OCI-LY7 (cell line): ENCODE measurements at regions not wholly inside any gene's neighbourhood (a gene's known extent, or its start where the extent isn't known, plus 50 kb on each side); places are given as distances from the start of the nearest gene placed in this dataset.

Source experiments
- BruUV-seq: library from RNA; stranded (reverse); fragments of 400-500 nt; replicated peaks from 2 replicates; lab custom pipeline; 2021; lab: Mats Ljungman, UMichigan
- CTCF ChIA-PET: fragments of 300-600 bp; sonication (Branson Sonifier 250); formaldehyde crosslinking; loops from one replicate; lab custom pipeline; 2022; ENCODE audit warnings: antibody characterized with exemption; ENCODE audit not compliant: unreplicated experiment; lab: Charles Lee
- POLR2A ChIA-PET: fragments of 300-600 bp; sonication (Branson Sonifier 250); formaldehyde crosslinking; loops from one replicate; lab custom pipeline; 2022; ENCODE audit warnings: antibody characterized with exemption; lab: Charles Lee
- DNase-seq: peaks from one replicate; pipeline ENCODE4 v3.0.0-alpha.2; 2015; ENCODE audit warnings: low spot score
- H2AFZ ChIP-seq: fragments of 200-600 bp; sonication (generic), shearing (Covaris generic); 2 replicates; pipeline ENCODE4 v1.6.1; 2014; ENCODE audit warnings: mild to moderate bottlenecking, antibody characterized with exemption, low read length, moderate library complexity
- H3K27ac ChIP-seq: fragments of 200-600 bp; sonication (generic); 2 replicates; pipeline ENCODE4 v1.5.1; 2014; ENCODE audit warnings: mixed run types, low read depth, mild to moderate bottlenecking, moderate library complexity, low read length, inconsistent platforms; ENCODE audit not compliant: poor library complexity, severe bottlenecking
- H3K36me3 ChIP-seq: fragments of 200-600 bp; sonication (generic); 2 replicates; pipeline ENCODE4 v1.6.1; 2014; ENCODE audit warnings: mild to moderate bottlenecking, antibody characterized with exemption, low read length, moderate library complexity, mixed read lengths; ENCODE audit not compliant: insufficient read depth
- H3K4me1 ChIP-seq: fragments of 200-600 bp; sonication (generic); 2 replicates; pipeline ENCODE4 v1.5.1; 2014; ENCODE audit warnings: mild to moderate bottlenecking, low read length; ENCODE audit not compliant: insufficient read depth, poor library complexity, severe bottlenecking
- H3K4me2 ChIP-seq: fragments of 200-600 bp; sonication (generic); 2 replicates; pipeline ENCODE4 v1.6.1; 2014; ENCODE audit warnings: mild to moderate bottlenecking, low read length
- H3K4me3 ChIP-seq: fragments of 200-600 bp; sonication (generic); 2 replicates; pipeline ENCODE4 v1.5.1; 2014; ENCODE audit warnings: mild to moderate bottlenecking, low read depth, low read length; ENCODE audit not compliant: poor library complexity, severe bottlenecking
- H3K79me2 ChIP-seq: fragments of 200-600 bp; sonication (generic); 2 replicates; pipeline ENCODE4 v1.6.1; 2016; ENCODE audit warnings: low read depth, mild to moderate bottlenecking, low read length, moderate library complexity, mixed read lengths; ENCODE audit not compliant: insufficient read depth
- H3K9me2 ChIP-seq: fragments of 200-600 bp; sonication (generic); 2 replicates; pipeline ENCODE4 v1.6.1; 2016; ENCODE audit warnings: mild to moderate bottlenecking, low read length, mixed read lengths; ENCODE audit not compliant: insufficient read depth
- H3K9me3 ChIP-seq: fragments of 200-600 bp; sonication (generic); 2 replicates; pipeline ENCODE4 v1.6.1; 2014; ENCODE audit warnings: mild to moderate bottlenecking, mixed run types, low read length, mixed read lengths
- H4K20me1 ChIP-seq: fragments of 200-600 bp; sonication (generic); 2 replicates; pipeline ENCODE4 v1.6.1; 2014; ENCODE audit warnings: mild to moderate bottlenecking, antibody characterized with exemption, low read length, moderate library complexity, mixed read lengths; ENCODE audit not compliant: insufficient read depth
- CTCF ChIP-seq: fragments of 200-600 bp; sonication (generic); conservative IDR thresholded peaks from 2 replicates; pipeline ENCODE4 v1.5.1; 2014; ENCODE audit warnings: mild to moderate bottlenecking, antibody characterized with exemption, low read length, moderate library complexity, mixed read lengths
- EZH2phosphoT487 ChIP-seq: fragments of 200-600 bp; sonication (generic); IDR thresholded peaks from 2 replicates; pipeline ENCODE4 v1.6.1; 2018; ENCODE audit warnings: low read depth, borderline replicate concordance, mild to moderate bottlenecking, mixed run types, antibody characterized with exemption, low read length, moderate library complexity, mixed read lengths
- intact Hi-C: fragments of 100-400 bp; cut with micrococcal nuclease; formaldehyde crosslinking; loops from one replicate; pipeline ENCODE4 v1.10.0; 2022; ENCODE audit not compliant: unreplicated experiment

- H3K4me3 ChIP-seq, result no peak overlapping the region
- no peaks in the 10 kb centered on the region for H4K20me1 ChIP-seq
- no peaks in the 10 kb centered on the region for H3K4me1 ChIP-seq
- POLR2A ChIA-PET, result no interaction called here
- H3K9me2 ChIP-seq, result no peaks in the 10 kb centered on the region
- TF ChIP-seq EZH2phosphoT487 (no peak), CTCF (no peak)
- CTCF ChIA-PET, result no interaction called here
- intact Hi-C loops, result no loop called here
- H3K36me3 ChIP-seq, result no peaks in the 10 kb centered on the region
- H3K9me3 ChIP-seq, result no peaks in the 10 kb centered on the region
- H3K27ac ChIP-seq, result no peak overlapping the region
- no peaks in the 10 kb centered on the region for H3K79me2 ChIP-seq
- DNase-seq, result no peak
- no TSS peak for BruUV-seq
- no peak overlapping the region for H3K4me2 ChIP-seq
- H2AFZ ChIP-seq, result no peak overlapping the region
Measured at GRCh38 chr3:69462826-69463100, 76.9 kb upstream of the FRMD4B start.

- no peak for TF ChIP-seq EZH2phosphoT487
- no peak for TF ChIP-seq CTCF
- Histone ChIP-seq H3K4me2 (no peak overlapping the region), H3K4me1 (no peaks in the 10 kb centered on the region), H3K79me2 (no peaks in the 10 kb centered on the region), H4K20me1 (no peaks in the 10 kb centered on the region), H3K4me3 (no peak overlapping the region), H2AFZ (no peak overlapping the region), H3K27ac (no peak overlapping the region), H3K9me2 (no peaks in the 10 kb centered on the region), H3K9me3 (no peaks in the 10 kb centered on the region), H3K36me3 (no peaks in the 10 kb centered on the region)
- intact Hi-C loops, result no loop called here
- CTCF ChIA-PET, result no interaction called here
- no peak for DNase-seq
- no TSS peak for BruUV-seq
- POLR2A ChIA-PET, result no interaction called here
Measured at GRCh38 chr3:69462022-69462825, 76.3 kb upstream of the FRMD4B start.

DNA sequence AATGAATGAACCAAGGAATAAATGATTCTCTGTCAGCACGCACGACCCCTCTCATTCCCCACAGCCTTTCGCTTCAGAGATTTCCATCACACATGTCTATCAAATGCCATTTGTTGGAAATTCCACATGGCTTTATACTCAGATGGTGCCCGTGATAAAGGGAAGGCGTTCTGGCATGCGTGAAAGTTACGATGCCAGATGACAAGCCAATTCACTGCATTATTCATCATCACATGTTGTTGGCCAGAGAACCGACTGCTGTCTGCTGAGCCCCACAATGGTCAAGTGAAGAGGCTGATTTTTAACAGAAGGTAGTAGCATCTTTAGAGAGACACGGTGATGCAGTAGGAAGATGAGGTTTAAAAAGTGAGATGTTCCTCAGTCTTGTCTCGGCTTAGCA lies 74.1 kb upstream of the FRMD4B start:
- no peaks in the 10 kb centered on the region for H3K36me3 ChIP-seq
- DNase-seq, result no peak
- H3K79me2 ChIP-seq, result no peaks in the 10 kb centered on the region
- H3K9me2 ChIP-seq, result no peaks in the 10 kb centered on the region
- H3K9me3 ChIP-seq, result no peaks in the 10 kb centered on the region
- H3K4me2 ChIP-seq, result no peak overlapping the region
- no peak overlapping the region for H2AFZ ChIP-seq
- no TSS peak for BruUV-seq
- no peaks in the 10 kb centered on the region for H3K4me1 ChIP-seq
- intact Hi-C loops, result no loop called here
- POLR2A ChIA-PET, result no interaction called here
- H3K27ac ChIP-seq, result no peak overlapping the region
- CTCF ChIA-PET, result no interaction called here
- H3K4me3 ChIP-seq, result no peak overlapping the region
- TF ChIP-seq EZH2phosphoT487, result no peak
- TF ChIP-seq CTCF, result no peak
- H4K20me1 ChIP-seq, result no peaks in the 10 kb centered on the region
